NT2/D1 (cell line): ENCODE measurements at regions not wholly inside any gene's neighbourhood (a gene's known extent, or its start where the extent isn't known, plus 50 kb on each side); places are given as distances from the start of the nearest gene placed in this dataset.

Source experiments
- SUZ12 ChIP-seq: IDR thresholded peaks from 2 replicates; pipeline ENCODE4 v1.6.1; 2011; ENCODE audit not compliant: insufficient read length, insufficient read depth; ENCODE audit errors: extremely low read depth
- YY1 ChIP-seq: IDR thresholded peaks from 2 replicates; pipeline ENCODE4 v1.6.1; 2011; ENCODE audit not compliant: insufficient read length, insufficient read depth
- ZNF274 ChIP-seq: IDR thresholded peaks from 2 replicates; pipeline ENCODE4 v1.6.1; 2011; ENCODE audit warnings: mild to moderate bottlenecking, low read depth, low read length

DNA sequence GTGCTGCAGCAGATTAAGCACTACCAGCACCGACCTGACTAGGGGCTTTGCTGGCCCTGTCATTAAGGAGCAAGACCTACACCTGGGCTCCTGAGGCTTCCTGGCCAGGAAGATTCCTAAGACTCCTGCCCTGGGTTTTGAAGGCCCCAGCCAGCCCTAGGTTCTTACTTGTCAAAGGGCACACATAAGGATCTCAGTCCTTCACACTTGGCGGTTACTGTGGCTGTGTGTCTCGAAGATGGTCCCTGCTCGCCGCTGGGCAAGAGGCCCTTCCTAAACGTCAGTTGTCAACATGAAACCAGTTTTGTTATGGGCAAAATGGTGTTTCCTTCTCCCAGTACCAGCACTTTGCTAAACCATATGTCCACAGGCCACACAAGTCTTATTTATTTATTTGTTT lies 470.6 kb downstream of the TOX3 start:
- no peak for TF ChIP-seq ZNF274
- no peak for TF ChIP-seq SUZ12
- TF ChIP-seq YY1: no peak
